MM.1S (cell line): ENCODE measurements at regions not wholly inside any gene's neighbourhood (a gene's known extent, or its start where the extent isn't known, plus 50 kb on each side); places are given as distances from the start of the nearest gene placed in this dataset.

Source experiments
- DNase-seq: peaks from one replicate; pipeline ENCODE4 v3.0.0-alpha.2; 2015
- H2AFZ ChIP-seq: fragments of 300-600 bp; sonication (generic); 2 replicates; pipeline ENCODE4 v1.6.0; 2016; ENCODE audit warnings: antibody characterized with exemption, low read length
- H3F3A ChIP-seq: fragments of 300-600 bp; sonication (generic); 2 replicates; pipeline ENCODE4 v1.6.1; 2016; ENCODE audit warnings: mild to moderate bottlenecking, antibody characterized with exemption, low read length, moderate library complexity, mixed read lengths; ENCODE audit not compliant: insufficient read depth
- H3K27ac ChIP-seq: fragments of 300-600 bp; sonication (generic); 2 replicates; pipeline ENCODE4 v1.5.1; 2016; ENCODE audit warnings: mild to moderate bottlenecking, low read length
- H3K27me3 ChIP-seq: fragments of 300-600 bp; sonication (generic); replicated peaks from 2 replicates; pipeline ENCODE4 v1.6.0; 2016; ENCODE audit warnings: low read length; ENCODE audit not compliant: insufficient read depth
- H3K36me3 ChIP-seq: fragments of 300-600 bp; sonication (generic); replicated peaks from 2 replicates; pipeline ENCODE4 v1.6.1; 2016; ENCODE audit warnings: mild to moderate bottlenecking, low read length, mixed read lengths; ENCODE audit not compliant: insufficient read depth
- H3K4me1 ChIP-seq: fragments of 300-600 bp; sonication (generic); 2 replicates; pipeline ENCODE4 v1.6.1; 2016; ENCODE audit warnings: low read length, mixed read lengths
- H3K4me2 ChIP-seq: fragments of 300-600 bp; sonication (generic); 2 replicates; pipeline ENCODE4 v1.6.0; 2016; ENCODE audit warnings: low read depth, low read length
- H3K4me3 ChIP-seq: fragments of 300-600 bp; sonication (generic); 2 replicates; pipeline ENCODE4 v1.5.1; 2016; ENCODE audit warnings: low read length, mixed read lengths
- H3K79me2 ChIP-seq: fragments of 300-600 bp; sonication (generic); 2 replicates; pipeline ENCODE4 v1.6.1; 2016; ENCODE audit warnings: mixed run types, low read length, mixed read lengths
- H3K9ac ChIP-seq: fragments of 300-600 bp; sonication (generic); 2 replicates; pipeline ENCODE4 v1.6.1; 2016; ENCODE audit warnings: low read length, mixed read lengths
- H3K9me2 ChIP-seq: fragments of 300-600 bp; sonication (generic); replicated peaks from 2 replicates; pipeline ENCODE4 v1.6.1; 2016; ENCODE audit warnings: mild to moderate bottlenecking, low read length, mixed read lengths; ENCODE audit not compliant: insufficient read depth
- H3K9me3 ChIP-seq: fragments of 300-600 bp; sonication (generic); replicated peaks from 2 replicates; pipeline ENCODE4 v1.6.1; 2016; ENCODE audit warnings: mild to moderate bottlenecking, low read length, mixed read lengths; ENCODE audit not compliant: insufficient read depth
- H4K20me1 ChIP-seq: fragments of 300-600 bp; sonication (generic); 2 replicates; pipeline ENCODE4 v1.6.1; 2016; ENCODE audit warnings: mild to moderate bottlenecking, low read length, moderate library complexity, mixed read lengths; ENCODE audit not compliant: insufficient read depth
- EZH2 ChIP-seq: fragments of 300-600 bp; sonication (generic); optimal IDR thresholded peaks from 2 replicates; pipeline ENCODE3; 2017; ENCODE audit warnings: low read depth, mild to moderate bottlenecking, antibody characterized with exemption, low read length, mixed read lengths
- EZH2phosphoT487 ChIP-seq: fragments of 300-600 bp; sonication (generic); IDR thresholded peaks from 2 replicates; pipeline ENCODE4 v1.6.1; 2018; ENCODE audit warnings: antibody characterized with exemption, low read length
- TF ChIP-seq, protein P1 (sequence below): fragments of 300-600 bp; sonication (generic); IDR thresholded peaks from 2 replicates; pipeline ENCODE4 v1.5.1; 2016; ENCODE audit warnings: antibody characterized with exemption, low read length, mixed read lengths

DNA sequence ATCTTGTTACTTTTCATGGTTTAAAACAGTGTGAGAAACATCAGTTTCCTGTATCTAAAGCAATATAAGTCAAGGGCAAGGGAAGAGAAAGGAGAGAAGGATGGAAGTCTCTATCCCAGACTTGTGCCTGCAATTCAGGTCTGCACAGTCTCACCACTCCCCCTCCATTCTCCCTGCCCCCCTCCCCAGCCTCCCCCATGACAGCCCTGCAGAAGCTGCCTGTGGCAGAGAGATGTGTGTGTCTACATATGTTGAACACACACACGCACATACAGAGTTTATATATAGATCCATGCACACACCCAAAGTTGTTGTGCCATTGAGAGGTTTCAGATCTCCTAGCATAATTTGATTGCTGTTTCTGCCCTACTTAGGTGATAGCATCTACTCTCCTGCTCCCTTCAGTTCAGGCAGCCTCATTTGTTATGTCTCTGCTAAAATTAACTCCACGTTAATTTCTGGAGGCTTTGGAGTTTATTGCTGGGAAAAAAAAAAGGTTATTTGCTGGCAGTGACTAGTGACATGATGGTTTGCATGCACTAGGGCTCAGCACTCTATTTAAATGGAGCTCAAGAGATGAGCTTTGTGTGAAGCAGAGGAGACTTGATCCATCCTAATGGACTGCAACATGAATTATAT lies 124.9 kb upstream of the SMYD2 start:
- no peak overlapping the region for H3K9ac ChIP-seq
- H4K20me1 ChIP-seq: no peaks in the 10 kb centered on the region
- H3K4me2 ChIP-seq: no peak overlapping the region

DNA sequence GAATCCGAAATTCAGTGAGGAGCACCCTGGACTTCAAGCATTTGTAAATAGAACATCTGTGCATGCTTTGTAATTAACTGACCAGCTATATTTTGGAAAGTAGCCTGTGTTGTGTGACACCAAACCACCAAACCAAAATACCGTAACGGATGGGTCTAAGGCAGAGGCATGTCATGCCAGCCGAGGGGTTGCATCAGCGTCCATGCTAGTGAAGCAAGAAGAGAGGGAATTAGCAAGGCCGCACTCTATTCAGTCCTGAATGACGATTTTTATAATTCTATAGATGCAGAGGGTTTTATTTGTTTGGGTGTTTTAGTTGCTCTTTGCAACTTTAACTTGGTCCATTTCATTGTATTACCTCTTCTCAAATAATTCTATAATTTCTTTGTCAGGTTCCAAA lies 116.8 kb upstream of the SMYD2 start:
- no peaks in the 10 kb centered on the region for H3K36me3 ChIP-seq
- no peak overlapping the region for H2AFZ ChIP-seq
- TF ChIP-seq EZH2 (no peak), EZH2phosphoT487 (no peak)
- TF ChIP-seq, protein P1, sequence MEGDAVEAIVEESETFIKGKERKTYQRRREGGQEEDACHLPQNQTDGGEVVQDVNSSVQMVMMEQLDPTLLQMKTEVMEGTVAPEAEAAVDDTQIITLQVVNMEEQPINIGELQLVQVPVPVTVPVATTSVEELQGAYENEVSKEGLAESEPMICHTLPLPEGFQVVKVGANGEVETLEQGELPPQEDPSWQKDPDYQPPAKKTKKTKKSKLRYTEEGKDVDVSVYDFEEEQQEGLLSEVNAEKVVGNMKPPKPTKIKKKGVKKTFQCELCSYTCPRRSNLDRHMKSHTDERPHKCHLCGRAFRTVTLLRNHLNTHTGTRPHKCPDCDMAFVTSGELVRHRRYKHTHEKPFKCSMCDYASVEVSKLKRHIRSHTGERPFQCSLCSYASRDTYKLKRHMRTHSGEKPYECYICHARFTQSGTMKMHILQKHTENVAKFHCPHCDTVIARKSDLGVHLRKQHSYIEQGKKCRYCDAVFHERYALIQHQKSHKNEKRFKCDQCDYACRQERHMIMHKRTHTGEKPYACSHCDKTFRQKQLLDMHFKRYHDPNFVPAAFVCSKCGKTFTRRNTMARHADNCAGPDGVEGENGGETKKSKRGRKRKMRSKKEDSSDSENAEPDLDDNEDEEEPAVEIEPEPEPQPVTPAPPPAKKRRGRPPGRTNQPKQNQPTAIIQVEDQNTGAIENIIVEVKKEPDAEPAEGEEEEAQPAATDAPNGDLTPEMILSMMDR: no peak
- H4K20me1 ChIP-seq: no peaks in the 10 kb centered on the region
- H3F3A ChIP-seq: no peaks in the 10 kb centered on the region
- H3K9me3 ChIP-seq: no peaks in the 10 kb centered on the region
- no peaks in the 10 kb centered on the region for H3K27me3 ChIP-seq
- no peaks in the 10 kb centered on the region for H3K9me2 ChIP-seq
- DNase-seq: no peak
- no peak overlapping the region for H3K4me2 ChIP-seq
- H3K4me1 ChIP-seq: no peaks in the 10 kb centered on the region
- no peaks in the 10 kb centered on the region for H3K79me2 ChIP-seq
- H3K27ac ChIP-seq: no peak overlapping the region
- H3K4me3 ChIP-seq: no peak overlapping the region
- H3K9ac ChIP-seq: no peak overlapping the region

More for the DNA sequence above, 124.9 kb upstream of the SMYD2 start:
- no peaks in the 10 kb centered on the region for H3K9me3 ChIP-seq
- no peak overlapping the region for H2AFZ ChIP-seq
- DNase-seq: no peak
- H3K36me3 ChIP-seq: no peaks in the 10 kb centered on the region
- H3K4me3 ChIP-seq: no peak overlapping the region
- no peaks in the 10 kb centered on the region for H3K4me1 ChIP-seq
- TF ChIP-seq, protein P1: no peak
- TF ChIP-seq EZH2 (no peak), EZH2phosphoT487 (no peak)
- H3K27ac ChIP-seq: no peak overlapping the region
- H3K79me2 ChIP-seq: no peaks in the 10 kb centered on the region
- H3K27me3 ChIP-seq: no peaks in the 10 kb centered on the region
- no peaks in the 10 kb centered on the region for H3K9me2 ChIP-seq
- H3F3A ChIP-seq: no peaks in the 10 kb centered on the region

DNA sequence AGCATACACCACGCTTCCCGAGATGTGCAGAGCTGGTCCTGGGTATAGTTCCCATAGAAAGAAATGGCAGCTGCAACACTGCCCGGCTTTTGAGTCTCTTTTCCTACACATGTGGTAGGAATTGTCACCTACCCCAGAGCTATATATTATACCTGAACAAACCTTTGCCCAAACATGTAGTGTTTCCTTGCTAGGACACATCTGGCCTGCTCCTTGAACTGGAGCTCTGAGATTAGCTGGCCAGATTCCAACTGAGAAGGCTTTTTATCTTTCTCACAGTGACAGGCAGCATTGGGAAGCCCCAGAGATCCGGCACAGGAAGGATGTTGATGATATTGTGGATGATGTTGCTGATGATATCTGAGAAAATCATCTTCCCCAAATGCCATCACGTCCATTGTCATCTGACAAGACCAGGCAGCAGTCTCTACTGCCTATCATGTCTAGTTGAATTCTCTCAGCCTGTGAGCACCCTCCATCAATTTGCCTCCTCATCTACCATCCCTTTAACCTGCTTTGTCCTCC lies 115.0 kb upstream of the SMYD2 start:
- Histone ChIP-seq H3K4me1 (no peaks in the 10 kb centered on the region), H2AFZ (no peak overlapping the region), H3K9me3 (no peaks in the 10 kb centered on the region), H3K79me2 (no peaks in the 10 kb centered on the region), H3K36me3 (no peaks in the 10 kb centered on the region), H3K27ac (no peak overlapping the region), H3K27me3 (no peaks in the 10 kb centered on the region), H3F3A (no peaks in the 10 kb centered on the region), H3K9ac (no peak overlapping the region), H3K4me2 (no peak overlapping the region), H3K9me2 (no peaks in the 10 kb centered on the region), H4K20me1 (no peaks in the 10 kb centered on the region), H3K4me3 (no peak overlapping the region)
- DNase-seq: no peak
- TF ChIP-seq, protein P1: no peak
- TF ChIP-seq EZH2phosphoT487 (no peak), EZH2 (no peak)
